AG04450 (cell line): ENCODE measurements at regions not wholly inside any gene's neighbourhood (a gene's known extent, or its start where the extent isn't known, plus 50 kb on each side); places are given as distances from the start of the nearest gene placed in this dataset.
"Not testable (repeated sequence)": the region's sequence is repeated elsewhere in the genome, so short reads cannot be mapped to it uniquely, and the experiment has no call there.

ENCODE experiments used
- CTCF ChIA-PET: fragments of 300-600, 350-600 bp; formaldehyde crosslinking; extraction: SDS; loops from one replicate; lab custom pipeline; 2022; ENCODE audit warnings: antibody characterized with exemption, inconsistent platforms; lab: Charles Lee
- POLR2A ChIA-PET: fragments of 350-600 bp; formaldehyde crosslinking; extraction: SDS; loops from one replicate; lab custom pipeline; 2021; ENCODE audit warnings: antibody characterized with exemption, inconsistent platforms; lab: Yijun Ruan, JAX
- DNase-seq: peaks from one replicate; pipeline ENCODE4 v3.0.0-alpha.2; 2011; ENCODE audit warnings: low read depth, low spot score
- H3K27ac ChIP-seq: one replicate; pipeline ENCODE4 v1.5.1; 2012; ENCODE audit warnings: low read depth, low read length, control low read depth
- H3K27me3 ChIP-seq: one replicate; pipeline ENCODE4 v1.6.0; 2012; ENCODE audit warnings: low read length; ENCODE audit not compliant: control insufficient read depth, insufficient read depth
- H3K4me3 ChIP-seq: 2 replicates; pipeline ENCODE4 v1.5.1; 2011; ENCODE audit warnings: mild to moderate bottlenecking, low read depth, low read length, control low read depth
- H3K9me3 ChIP-seq: 2 replicates; pipeline ENCODE4 v1.5.1; 2012; ENCODE audit warnings: low read length; ENCODE audit not compliant: control insufficient read depth, insufficient read depth
- TF ChIP-seq, protein P1 (sequence below): IDR thresholded peaks from 2 replicates; pipeline ENCODE4 v1.5.1; 2011; ENCODE audit warnings: low read depth, low read length, control low read depth, inconsistent platforms

DNA sequence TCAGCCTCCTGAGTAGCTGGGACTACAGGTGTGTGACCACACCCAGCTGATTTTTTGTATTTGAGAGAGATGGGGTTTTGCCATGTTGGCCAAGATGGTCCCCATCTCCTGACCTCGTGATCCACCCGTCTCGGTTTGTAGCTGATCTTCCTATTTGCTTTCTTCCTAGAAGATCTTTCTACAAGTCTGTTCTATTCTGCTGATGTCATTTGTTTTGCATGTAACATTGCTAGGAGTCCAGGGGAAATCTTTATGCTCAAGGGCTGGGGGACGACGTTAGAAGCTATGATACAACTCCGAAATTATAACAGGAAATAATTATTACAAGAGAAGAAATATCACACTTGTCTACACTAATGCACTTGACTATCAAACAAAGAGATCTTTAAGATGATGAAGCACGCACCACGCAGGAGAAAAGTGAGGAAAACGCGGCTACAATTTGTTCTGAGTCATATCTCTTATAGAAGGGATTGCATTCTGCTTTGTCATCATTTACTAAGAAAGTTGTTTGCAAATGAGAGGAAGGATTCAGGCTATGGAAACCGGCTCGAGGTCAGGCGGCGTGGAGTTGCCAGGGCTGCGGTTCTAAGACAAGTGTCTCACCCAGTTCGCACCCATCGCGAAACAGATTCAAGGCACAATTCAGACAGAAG is 103.0 kb upstream of the CARD11 start:
- TF ChIP-seq, protein P1, sequence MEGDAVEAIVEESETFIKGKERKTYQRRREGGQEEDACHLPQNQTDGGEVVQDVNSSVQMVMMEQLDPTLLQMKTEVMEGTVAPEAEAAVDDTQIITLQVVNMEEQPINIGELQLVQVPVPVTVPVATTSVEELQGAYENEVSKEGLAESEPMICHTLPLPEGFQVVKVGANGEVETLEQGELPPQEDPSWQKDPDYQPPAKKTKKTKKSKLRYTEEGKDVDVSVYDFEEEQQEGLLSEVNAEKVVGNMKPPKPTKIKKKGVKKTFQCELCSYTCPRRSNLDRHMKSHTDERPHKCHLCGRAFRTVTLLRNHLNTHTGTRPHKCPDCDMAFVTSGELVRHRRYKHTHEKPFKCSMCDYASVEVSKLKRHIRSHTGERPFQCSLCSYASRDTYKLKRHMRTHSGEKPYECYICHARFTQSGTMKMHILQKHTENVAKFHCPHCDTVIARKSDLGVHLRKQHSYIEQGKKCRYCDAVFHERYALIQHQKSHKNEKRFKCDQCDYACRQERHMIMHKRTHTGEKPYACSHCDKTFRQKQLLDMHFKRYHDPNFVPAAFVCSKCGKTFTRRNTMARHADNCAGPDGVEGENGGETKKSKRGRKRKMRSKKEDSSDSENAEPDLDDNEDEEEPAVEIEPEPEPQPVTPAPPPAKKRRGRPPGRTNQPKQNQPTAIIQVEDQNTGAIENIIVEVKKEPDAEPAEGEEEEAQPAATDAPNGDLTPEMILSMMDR: no peak
- H3K27ac ChIP-seq: no peak overlapping the region
- H3K9me3 ChIP-seq: no peaks in the 10 kb centered on the region
- H3K4me3 ChIP-seq: no peak overlapping the region
- ChIA-PET POLR2A (interaction anchor here (0.6 kb wide), 1 partner anchor 35 kb away, joined by 3 read pairs; no protein-coding TSS in a partner anchor), CTCF (interaction anchor here (0.7 to 1.2 kb wide), 3 partner anchors 8 to 282 kb away, joined by 3 to 10 read pairs (median 3); no protein-coding TSS in a partner anchor)
- peaks cover 13% of the 10 kb centered on the region for H3K27me3 ChIP-seq
- DNase-seq: peak; percentile 3

DNA sequence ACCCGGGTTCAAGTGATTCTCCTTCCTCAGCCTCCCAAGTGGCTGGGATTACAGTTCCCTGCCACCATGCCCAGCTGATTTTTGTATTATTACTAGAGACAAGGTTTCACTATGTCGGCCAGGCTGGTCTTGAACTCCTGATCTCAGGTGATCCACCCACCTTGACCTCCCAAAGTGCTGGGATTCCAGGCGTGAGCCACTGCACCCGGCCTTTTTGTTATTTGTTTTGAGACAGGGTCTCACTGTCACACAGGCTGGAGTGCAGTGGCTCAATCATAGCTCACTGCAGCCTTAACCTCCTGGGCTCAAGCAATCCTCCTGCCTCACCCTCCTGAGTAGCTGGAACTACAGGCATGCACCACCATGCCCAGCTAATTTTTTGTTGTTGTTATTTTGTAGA is 104.8 kb upstream of the CARD11 start:
- CTCF ChIA-PET: interaction anchor here (0.7 kb wide), 1 partner anchor 83 kb away, joined by 3 read pairs; no protein-coding TSS in a partner anchor
- H3K27me3 ChIP-seq: peaks cover 13% of the 10 kb centered on the region
- H3K9me3 ChIP-seq, H3K4me3 ChIP-seq, POLR2A ChIA-PET, DNase-seq, H3K27ac ChIP-seq: not testable (repeated sequence)

DNA sequence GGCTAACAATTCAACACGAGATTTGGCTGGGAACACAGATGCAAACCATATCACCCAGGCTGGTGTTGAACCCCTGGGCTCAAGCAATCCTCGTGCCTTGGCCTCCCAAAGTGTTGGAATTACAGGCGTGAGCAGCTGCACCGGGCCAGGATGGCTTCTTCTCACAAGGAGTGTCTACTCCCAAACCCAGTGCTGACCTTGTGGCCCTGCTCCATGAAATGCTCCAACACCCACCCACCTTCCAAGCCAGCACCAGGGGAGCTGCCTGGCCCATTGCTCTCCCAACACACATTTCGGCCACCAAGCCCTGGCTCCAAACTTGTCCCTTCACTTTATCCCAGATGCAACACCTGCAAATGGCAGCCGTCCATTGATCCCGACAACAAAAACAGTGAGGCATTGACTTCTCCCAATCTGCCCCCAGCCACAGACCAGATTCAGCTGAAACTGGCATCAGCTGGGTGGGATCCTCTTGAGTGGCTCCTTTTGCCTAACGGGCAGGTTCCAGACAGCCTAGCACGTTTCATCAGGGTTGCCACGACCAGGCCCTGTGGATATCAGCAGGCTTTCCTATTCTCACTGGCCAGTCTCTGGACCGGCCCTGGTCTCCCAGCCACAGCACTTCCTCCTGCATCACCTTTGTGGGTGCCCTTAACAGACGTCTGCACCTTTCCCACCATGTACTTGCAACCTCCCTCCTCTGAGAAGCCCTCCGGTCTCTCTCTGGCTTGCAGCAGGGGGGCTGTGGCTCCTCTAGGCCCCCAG is 105.7 kb upstream of the CARD11 start:
- Histone ChIP-seq H3K27me3 (peaks cover 11% of the 10 kb centered on the region), H3K4me3 (no peak overlapping the region), H3K27ac (no peak overlapping the region), H3K9me3 (no peaks in the 10 kb centered on the region)
- DNase-seq: no peak
- TF ChIP-seq, protein P1: no peak
- CTCF ChIA-PET: no interaction called here
- POLR2A ChIA-PET: no interaction called here

DNA sequence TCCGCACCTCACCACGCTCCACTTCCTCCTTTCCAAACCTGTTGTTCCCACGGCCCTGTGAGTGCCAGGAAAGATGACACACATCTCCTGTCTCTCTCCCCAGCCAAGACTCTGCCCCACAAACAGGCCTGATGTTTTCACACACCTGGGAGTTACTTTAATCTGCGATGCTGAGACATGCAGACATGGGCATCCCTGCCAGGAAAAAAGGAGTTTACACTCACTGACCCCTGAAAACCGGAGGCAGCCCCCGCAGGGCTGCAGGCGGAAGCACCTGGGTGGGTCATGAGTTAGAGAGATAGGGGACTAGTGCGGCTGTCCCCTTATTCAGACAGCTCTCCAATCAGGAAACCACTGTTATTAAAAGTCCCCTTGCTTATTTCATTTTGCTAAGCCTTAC is 106.4 kb upstream of the CARD11 start:
- no peak for DNase-seq
- H3K27me3 ChIP-seq: peaks cover 11% of the 10 kb centered on the region
- ChIA-PET CTCF (interaction anchor here (1.9 kb wide), 1 partner anchor 85 kb away, joined by 4 read pairs; no protein-coding TSS in a partner anchor), POLR2A (no interaction called here)
- no peak overlapping the region for H3K4me3 ChIP-seq
- TF ChIP-seq, protein P1: no peak
- no peaks in the 10 kb centered on the region for H3K9me3 ChIP-seq
- H3K27ac ChIP-seq: no peak overlapping the region

DNA sequence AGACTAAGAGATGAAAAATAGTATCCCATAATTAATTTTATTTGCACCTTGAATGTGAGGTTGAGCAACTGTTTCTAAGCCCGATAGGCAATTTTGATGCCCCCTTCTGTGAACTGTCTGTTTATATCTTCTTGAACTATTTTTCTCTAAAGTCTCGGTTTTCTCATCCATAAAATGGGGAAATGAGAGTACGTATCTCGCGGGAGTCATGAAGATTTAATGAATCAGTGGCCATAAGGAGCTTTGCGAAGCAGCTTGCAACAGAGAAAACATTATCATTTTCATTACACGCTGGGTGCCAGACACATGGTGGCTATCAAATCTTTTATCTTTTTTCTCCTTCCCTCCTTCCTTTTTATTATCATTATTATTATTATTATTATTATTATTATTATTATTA is 108.1 kb upstream of the CARD11 start:
- TF ChIP-seq, protein P1: no peak
- ChIA-PET POLR2A (no interaction called here), CTCF (interaction anchor here (1.1 to 1.9 kb wide), 2 partner anchors 87 to 287 kb away, joined by 3 to 4 read pairs; no protein-coding TSS in a partner anchor)
- no peak overlapping the region for H3K27ac ChIP-seq
- DNase-seq: no peak
- H3K9me3 ChIP-seq: no peaks in the 10 kb centered on the region
- H3K4me3 ChIP-seq: no peak overlapping the region
- peaks cover 14% of the 10 kb centered on the region for H3K27me3 ChIP-seq
